ENCODE measurements at regions not wholly inside any gene's neighbourhood (a gene's known extent, or its start where the extent isn't known, plus 50 kb on each side); places are given as distances from the start of the nearest gene placed in this dataset.

DNA sequence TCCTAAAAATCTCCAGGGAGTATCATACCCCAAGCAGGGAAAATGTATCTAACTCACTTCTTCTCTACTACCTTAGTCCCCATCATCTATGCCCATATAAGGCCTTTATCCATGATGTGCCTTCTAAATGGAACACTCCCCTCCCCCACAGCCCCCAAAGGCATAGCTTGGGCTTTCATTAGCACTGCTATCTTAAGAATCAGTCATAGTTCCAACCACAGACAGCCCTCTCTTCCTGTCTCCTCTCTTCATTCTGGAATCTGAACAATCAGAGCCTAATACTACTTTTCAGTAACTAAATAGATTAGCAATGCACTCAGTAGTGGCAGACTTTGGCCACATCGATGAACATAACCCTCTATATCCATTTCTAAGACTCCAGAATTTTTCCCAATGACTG lies 313.2 kb upstream of the DKK2 start:
- TF ChIP-seq RAD21 (IDR thresholded peaks at IDR 0.05; ENCODE audit: low read length) (no peak), RFX5 (IDR thresholded peaks at IDR 0.05; ENCODE audit: low read depth, low read length) (no peak), POLR2A (IDR thresholded peaks at IDR 0.05; ENCODE audit: low read depth, low read length) (no peak), SMC3 (IDR thresholded peaks at IDR 0.05; ENCODE audit: low read depth, low read length) (no peak), CEBPB (IDR thresholded peaks at IDR 0.05; ENCODE audit: low read depth, low read length) (no peak), MAFK (IDR thresholded peaks at IDR 0.05; ENCODE audit: low read depth, low read length) (no peak), MAZ (IDR thresholded peaks at IDR 0.05; ENCODE audit: borderline replicate concordance, low read depth, low read length) (no peak), BHLHE40 (IDR thresholded peaks at IDR 0.05; ENCODE audit: low read depth, low read length) (no peak), USF2 (IDR thresholded peaks at IDR 0.05; ENCODE audit: low read depth, low read length) (no peak), NFE2L2 (IDR thresholded peaks at IDR 0.05; ENCODE audit: low read depth, low read length) (no peak)
- TF ChIP-seq, protein P1, sequence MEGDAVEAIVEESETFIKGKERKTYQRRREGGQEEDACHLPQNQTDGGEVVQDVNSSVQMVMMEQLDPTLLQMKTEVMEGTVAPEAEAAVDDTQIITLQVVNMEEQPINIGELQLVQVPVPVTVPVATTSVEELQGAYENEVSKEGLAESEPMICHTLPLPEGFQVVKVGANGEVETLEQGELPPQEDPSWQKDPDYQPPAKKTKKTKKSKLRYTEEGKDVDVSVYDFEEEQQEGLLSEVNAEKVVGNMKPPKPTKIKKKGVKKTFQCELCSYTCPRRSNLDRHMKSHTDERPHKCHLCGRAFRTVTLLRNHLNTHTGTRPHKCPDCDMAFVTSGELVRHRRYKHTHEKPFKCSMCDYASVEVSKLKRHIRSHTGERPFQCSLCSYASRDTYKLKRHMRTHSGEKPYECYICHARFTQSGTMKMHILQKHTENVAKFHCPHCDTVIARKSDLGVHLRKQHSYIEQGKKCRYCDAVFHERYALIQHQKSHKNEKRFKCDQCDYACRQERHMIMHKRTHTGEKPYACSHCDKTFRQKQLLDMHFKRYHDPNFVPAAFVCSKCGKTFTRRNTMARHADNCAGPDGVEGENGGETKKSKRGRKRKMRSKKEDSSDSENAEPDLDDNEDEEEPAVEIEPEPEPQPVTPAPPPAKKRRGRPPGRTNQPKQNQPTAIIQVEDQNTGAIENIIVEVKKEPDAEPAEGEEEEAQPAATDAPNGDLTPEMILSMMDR (conservative IDR thresholded peaks at IDR 0.05; ENCODE audit: low read depth, low read length) = no peak
